NCI-H1417 (cell line): ENCODE measurements at regions not wholly inside any gene's neighbourhood (a gene's known extent, or its start where the extent isn't known, plus 50 kb on each side); places are given as distances from the start of the nearest gene placed in this dataset.
"Not testable (repeated sequence)": the region's sequence is repeated elsewhere in the genome, so short reads cannot be mapped to it uniquely, and the experiment has no call there.

Experiments used
- DNase-seq, 3 experiments: peaks; one replicate each; lab custom pipeline; 2025; lab: John Stamatoyannopoulos, UW

DNA sequence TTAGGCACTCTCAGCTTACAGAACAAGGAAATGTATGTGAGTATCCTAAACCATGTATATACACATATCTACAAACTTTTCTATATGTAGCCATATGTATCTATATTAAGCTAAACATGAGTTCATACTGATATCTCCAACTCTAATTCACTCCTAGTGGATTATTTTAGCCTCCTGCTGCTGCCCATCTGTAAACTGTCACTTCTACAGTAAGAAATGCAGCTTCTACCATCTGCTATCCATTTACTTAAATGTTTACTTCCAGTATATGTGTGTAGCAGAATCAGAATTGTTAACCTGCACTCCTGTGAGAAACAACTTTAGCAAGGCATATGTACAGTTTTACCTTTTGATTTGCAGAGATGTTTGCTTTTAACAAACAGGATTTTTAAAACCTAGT is 478.5 kb upstream of the CBLB start:
- peak in 1 of 3 experiments; percentile 7 for DNase-seq

DNA sequence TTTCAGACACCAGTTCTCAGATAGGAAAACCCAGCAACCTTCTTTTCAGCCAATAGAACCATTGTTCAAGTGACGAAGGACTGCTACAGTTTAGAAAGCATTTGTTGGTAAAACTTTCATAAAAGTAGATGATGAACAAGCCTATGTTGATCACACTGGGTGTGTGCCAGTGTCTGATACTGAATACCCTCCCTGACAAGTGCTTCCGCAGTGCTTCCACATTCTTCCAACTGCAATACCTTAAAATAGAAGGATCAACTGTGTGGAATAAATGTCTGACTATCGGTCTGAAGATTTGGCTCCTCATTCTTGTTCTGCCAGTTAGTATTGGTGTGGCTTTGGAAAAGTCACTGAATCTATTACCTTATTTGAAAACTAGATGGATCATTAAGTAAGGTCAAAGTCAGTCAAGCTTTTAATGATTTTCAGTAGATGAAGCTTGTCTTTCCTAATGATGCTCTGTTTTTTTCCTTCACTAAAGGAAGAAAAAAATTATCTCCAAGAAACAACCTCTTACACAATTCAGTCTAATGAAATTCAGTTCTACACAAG is 479.4 kb upstream of the CBLB start:
- no peak for DNase-seq

DNA sequence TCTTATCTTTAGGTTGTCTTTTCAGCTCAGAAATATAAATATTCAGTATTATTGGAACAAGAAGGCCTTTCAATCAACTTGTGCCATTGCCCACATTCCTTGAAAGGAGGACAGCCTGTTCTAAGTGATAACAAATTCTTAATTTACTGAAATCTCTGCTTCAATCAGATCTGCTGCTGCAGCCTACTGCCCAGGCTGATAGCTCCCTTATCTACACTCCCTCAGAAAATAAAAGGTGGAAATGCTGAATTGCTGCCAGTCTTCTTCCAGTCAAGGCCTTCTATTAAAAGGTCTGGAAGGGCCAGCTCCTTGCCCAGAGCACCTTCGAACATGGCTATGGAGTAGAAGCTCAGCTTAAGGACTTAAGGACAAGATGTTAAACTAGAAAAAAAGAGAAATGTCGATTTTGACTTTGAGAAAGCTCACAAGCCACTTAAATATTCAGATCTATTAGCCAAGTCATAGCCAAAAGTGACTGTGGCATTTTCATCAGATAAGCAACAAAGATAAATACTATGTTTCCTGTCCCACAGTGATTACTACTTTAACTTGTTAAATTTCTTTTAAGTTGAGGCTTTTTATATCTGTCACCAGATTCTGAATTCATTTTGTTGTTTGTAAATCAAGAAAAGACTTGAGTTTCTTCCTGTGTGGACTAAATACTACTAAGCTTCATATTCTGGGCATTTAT is 480.5 kb upstream of the CBLB start:
- no peak for DNase-seq

DNA sequence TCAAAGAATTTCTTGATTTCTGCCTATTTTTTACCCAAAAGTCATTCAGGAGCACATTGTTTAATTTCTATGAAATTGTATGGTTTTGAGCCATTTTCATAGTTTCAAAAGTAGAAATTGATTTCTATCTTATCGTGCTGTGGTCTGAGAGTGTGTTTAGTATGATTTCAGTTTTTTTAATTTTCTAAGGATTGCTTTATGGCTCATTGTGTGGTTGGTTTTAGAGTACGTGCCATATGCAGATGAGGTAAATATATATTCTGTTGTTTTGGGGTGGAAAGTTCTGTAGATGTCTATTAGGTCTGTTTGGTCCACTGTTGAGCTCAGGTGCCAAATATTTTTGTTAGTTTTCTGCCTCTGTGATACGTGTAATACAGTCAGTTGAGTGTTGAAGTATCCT is 487.1 kb upstream of the CBLB start:
- no peak for DNase-seq

DNA sequence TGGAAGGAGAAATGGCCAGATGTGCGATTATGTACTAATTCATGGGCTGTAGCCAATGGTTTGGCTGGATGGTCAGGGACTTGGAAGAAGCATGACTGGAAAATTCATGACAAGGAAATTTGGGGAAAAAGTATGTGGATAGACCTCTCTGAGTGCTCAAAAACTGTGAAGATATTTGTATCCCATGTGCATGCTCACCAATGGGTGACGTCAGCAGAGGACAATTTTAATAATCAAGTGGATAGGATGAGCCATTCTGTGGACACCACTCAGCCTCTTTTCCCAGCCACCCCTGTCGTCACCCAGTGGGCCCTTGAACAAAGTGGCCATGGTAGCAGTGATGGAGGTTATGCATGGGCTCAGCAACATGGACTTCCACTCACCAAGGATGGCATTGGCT is 490.9 kb upstream of the CBLB start:
- no peak for DNase-seq

DNA sequence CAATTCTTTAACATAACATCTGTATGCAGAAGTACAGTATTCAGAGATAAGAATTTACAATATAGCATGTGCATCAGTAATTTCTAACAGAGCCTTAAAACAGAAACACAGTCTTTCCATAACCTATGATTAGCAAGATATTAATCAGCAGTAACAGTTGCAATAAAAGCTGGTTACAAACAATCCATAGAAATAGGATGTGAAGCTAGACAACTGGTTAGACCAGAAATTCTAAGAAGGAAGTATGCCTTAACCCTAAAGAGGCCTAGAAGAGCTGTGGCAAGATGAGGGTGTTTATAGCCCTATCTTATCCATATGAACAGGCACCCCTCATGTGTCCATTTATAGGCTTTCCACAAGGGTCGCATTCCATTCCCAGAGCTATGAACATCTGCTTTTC is 492.1 kb upstream of the CBLB start:
- not testable (repeated sequence) for DNase-seq

DNA sequence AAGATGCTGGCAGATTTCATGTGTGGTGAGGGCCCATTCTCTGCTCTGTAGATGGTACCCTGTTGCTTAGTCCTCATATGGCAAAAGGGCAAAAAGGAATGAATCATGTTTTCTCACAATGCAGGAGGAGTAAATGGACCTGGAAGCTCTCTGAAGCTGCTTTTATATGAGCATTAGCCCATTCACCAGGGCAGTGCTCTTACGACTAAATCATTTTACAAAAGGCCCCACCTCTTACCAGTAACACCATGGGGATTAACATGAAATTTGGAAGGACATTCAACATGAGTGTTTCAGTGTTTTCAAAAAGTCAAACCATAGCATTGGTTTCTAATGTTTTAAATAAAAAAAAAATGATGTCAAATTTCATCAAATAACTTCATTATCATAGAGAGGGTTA is 495.7 kb upstream of the CBLB start:
- DNase-seq: no peak

DNA sequence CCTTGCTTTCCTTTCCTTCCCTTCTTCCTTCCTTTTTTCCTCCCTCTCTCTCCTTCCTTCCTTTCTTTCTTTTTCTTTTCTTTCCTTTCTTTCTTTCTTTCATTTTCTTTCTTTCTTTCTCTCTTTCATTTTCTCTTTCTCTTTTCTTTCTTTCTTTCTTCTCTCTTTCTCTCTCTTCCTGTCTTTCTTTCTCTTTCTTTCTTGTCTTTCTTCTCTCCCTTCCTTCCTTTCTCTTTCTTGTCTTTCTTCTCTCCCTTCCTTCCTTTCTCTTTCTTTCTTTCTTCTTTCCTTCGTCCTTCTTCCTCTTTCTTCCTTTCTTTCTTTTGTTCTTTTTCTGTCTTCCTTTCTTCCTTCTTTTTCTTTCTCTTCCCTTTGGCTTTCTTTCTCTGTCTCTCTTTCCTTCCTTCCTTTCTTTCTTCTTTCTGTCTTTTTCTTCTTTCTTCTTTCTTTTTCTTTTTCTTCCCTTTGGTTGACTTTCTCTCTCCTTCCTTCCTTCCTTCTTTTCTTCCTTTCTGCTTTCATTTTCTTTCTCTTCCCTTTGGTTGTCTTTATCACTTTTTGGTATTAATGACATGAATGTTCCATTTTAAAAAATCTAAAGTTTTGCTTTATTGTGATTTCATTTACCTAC is 496.4 kb upstream of the CBLB start:
- DNase-seq: no peak

DNA sequence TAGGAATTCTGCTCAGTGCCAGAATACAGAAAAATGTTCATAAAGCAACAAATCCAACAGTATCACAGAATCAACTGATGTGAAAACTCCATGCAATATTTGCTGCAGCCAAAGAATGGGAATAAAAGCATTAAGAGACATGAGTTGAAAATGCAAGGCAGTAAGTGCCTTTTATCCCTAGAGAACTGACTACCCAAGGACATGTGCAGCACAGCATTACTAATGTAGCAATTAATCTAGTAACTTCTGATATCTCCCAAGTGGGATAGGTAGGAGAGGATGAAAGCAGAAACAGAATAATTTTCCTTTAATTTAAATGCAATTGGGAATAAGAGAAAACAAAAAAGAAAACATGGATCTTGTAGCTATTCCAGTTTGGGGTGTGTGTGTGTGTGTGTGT is 497.5 kb upstream of the CBLB start:
- no peak for DNase-seq

DNA sequence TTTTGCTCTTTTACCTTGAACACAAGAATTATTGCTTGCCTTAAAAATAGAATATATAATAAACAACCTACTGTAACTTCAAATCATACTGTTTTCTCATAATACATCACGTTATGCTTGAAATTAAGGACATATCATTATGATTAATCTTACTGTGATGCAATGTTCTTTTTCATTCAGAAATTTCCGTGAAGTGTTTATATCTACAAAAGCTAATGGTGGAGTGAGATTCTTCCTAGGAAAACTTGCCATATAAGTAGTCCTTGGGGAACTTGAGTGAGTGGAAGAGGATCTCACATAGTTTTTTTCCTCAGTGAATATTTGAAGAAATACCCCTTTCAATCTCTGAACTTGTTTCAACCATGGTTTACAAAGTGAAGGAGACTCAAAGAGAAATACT is 498.7 kb upstream of the CBLB start:
- no peak for DNase-seq

DNA sequence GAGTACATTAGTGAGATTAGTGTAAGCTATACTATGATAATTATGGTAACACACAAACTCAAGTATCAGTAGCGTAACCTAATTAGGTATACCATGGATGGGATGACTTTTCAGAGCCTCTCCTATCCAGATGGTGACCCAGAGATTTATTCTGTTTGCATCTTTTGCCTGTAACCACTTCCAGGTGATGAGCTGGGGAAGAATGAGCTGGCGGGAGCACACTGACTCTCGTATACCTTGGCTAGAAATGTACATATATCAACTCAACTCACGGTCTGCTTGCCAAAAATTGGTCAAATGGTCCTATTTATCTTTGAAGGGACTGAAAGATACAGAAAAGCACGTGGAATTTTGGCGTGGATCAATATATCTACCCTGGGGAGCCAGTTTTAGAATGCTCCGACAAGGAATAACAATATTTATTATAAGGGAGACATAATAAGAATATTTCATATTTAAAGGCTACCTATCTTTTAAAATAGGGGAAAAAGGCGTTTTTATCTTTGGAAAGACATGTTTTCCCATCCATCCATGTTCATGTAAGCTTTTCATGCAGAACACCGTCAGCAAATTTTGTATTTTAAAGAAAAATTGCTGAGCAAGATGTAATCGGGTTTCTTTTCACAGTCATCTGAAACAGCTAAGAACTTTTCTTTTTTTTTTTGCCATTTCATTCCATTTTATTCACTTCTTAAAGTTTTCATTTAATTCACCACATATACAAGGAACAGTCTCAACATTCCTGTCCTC is 502.6 kb upstream of the CBLB start:
- DNase-seq: no peak

DNA sequence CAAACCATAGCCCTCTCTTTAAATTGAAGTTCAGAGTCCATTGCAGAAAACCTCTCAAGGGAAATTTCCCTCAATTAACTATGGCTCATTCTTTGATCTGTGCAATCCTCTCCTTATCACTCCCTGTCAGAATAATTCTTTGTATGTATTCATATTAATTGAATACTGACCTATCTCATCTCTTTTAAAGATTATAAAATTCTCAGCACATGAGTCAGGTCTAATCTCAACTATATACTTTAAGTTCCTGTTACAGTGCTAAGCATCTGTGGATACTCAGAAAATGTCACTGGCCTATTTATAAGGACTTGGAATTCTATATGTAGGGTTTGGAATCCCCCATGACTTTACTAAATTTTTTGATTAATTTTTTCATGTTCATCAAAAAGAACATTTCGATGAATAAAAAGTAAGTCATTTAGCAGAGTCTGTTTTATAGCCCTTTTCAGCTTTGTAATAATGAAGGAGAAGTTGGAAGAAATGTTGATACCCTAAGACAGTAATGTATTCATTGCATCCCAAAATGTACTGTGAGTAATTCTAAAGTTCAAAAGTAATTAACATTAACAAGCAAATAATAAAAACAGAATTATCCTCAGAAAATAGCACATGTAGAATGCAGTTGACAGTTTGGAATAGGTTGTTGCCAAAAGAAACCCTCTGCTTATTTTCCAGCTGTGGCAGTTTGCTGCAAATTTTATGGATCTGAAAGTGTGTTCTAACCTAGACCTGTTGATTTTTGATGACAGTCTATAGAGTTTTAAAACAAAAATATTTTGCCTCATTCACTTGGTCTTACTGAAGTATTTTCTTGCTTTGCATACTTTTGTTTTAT is 503.4 kb upstream of the CBLB start:
- DNase-seq: no peak

DNA sequence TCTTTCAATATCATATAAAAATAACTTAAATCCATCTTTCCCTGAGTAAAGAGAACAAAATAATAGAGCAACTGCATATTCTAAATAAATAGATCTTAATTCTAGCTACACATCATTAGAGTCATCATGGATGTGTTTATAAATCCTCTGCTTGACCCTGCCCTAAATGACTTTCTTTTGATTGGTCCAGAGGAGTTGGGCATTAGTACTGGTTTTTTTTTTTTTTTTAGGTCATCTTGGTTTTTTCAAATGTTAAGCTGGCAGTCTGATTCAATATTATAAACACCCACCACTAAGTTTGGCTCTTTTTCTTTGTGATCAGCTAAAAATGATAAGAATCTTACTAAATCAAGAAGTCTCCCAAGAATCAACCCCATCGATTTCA is 504.0 kb upstream of the CBLB start:
- DNase-seq: no peak

DNA sequence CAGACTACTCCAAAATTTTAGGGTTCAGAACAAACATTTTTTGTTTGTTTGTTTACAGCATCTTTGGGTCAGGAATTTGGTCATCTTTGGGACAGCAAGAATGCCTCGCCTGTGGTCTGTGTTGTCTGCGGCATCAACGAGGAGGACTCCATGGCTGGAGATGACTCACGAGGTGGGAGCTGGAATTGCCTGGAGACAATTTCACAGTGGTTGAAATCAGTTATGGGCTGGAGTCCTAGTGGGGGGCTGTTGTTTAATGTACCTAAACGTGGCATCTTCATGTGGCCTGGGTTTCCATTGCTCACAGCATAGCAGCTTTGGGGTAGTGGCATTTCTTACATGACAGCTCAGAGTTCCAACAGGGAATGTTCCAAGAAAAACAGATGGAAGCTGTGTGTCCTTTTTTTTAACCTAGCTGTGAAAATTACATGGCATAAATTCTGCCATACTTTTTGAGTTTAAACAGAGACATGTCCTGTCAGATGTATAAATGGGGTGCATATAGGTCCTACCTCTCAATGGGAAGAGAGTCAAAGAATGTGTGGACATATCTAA is 507.3 kb upstream of the CBLB start:
- no peak for DNase-seq

DNA sequence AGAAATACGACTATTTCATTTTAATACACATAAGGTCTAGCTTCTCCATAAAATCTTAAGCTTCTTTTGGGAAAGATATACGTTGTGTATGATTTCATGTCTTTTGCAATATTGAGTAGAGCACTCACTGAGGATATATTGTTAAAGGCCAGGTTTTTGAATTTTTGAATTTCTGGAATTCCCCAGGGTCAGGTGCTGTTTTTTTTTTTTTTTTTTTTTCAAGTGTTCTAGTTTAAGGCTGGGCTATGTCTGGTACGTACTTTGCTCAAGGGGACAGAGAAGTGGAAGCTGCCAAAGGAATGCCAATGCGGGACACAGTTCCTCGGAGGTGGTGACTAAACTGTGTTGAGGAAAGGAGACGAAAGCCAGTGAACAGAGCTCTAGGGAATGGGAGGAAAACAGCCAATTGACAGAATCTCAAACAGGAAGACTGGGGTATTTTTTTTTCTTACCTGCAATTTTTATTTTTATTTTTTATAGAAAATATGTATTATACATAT is 510.5 kb upstream of the CBLB start:
- DNase-seq: no peak

DNA sequence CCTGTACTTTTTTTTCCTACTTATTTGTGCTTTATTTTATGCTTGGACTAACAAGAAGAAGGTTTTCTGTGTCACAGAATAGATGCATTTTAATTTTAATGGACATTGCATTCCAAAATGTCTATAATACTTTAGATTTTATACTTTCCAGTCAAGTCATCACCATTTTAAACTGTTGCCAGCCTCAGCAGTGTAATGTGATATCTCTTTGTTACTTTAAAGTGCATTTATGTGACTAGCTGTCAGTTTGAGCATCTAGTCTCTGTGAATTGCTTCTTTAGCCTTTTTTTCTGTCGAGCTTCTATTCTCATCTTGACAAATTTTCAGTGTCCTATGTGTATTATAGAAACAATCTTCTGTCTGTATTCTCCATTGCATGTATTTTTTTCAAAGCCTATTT is 511.4 kb upstream of the CBLB start:
- DNase-seq: peak in 1 of 3 experiments; percentile 9

DNA sequence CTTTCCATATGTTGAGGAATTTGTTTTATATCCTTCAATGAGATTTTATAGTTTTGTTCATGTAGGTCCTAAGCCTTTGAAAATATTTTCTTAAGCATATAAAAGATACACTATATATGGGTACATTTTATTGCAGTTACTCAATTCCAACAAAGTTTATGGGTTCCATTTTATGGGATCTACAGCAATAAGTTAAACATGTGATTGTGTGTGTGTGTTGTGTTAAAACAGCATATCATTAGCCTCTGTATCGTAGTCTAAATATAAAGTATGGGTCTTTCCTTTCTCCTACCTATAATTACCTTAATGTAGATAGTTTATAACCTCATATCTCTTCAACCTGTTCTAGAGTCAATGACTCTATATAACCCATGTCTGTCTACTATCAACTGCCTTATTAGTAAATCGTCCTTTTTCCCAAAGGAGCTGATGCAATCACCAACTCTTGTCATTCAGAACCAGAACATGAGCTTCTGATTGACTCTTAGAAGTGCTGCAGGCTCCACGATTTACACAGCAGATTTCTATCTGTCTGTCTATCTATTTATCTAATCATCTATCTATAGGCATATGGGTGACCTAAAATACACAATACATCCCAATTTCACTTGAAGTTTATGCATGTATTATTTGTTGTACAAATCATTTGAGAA is 512.6 kb upstream of the CBLB start:
- peak in 1 of 3 experiments; percentile 55 for DNase-seq

DNA sequence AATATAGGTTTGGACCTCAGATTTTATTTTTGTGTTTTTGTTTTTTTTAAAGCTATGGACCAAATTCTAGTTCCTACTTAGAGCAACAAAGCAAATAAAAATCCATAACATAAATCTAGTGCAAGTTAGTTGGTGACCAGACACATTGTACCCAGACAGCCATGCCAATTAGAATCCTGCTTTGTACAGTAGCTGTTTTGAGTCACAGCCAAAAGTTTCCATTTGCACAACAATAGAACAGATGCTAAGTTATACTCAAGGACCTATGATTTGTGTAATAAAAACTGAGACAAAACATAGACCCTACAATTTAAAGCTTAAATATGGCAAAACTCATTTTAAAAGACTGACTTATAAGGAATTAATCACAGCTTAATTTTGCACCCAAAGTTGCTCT is 513.1 kb upstream of the CBLB start:
- DNase-seq: peak in 1 of 3 experiments; percentile 65

DNA sequence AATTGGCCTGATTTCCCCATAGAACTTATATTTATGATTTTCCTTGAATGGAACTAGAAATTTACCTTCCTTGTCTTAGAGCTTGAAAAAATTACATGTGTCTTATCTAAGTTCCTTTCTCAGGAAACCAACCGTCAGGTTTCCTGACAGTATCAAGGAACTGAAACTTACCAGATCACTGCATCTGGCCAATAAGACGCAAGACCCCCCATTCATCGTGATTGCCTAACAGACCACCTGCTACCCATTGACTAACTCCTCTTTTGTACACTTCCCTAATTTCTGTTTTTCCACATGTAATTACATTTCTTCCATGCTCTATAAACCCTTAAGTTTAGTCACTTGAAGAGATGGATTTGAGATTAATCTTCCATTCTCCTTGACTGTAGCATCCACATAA is 517.2 kb upstream of the CBLB start:
- no peak for DNase-seq

DNA sequence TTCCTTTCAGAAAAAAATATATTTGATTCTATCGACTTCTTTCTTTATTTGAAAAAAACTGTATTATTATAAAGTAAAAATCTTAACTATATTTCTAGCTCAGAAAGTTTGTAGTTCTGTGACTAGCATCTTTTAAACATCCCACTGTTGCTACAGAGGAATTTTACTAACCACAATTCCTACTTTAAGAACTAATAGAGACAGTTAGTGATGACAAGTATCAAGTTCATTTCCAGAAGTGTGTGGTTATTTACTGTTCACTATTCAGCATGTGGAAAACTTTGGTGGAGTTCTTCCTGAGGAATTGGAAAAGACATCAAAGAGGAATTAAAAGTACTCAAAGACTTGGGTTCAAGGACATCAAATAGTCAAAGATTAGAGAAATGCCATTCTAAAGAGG is 524.1 kb upstream of the CBLB start:
- DNase-seq: no peak

DNA sequence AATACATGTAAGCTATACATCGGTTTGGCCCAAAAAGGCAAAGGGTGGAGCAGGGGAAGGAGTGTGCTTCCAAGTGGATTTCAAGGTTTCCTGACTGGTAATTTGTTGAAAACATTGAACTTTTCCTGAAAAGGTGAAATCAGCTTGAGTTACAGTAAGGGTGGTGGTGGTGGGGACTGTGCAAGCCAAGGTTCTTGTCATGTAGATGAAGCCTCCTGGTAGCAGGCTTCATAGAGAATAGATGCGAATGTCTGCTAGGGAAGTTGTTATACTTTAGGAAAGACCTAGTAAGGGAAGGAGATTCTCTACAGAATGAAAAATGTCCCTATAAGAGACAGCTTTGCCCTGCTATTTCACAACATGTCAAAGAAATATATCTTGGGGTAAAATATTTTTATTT is 528.2 kb upstream of the CBLB start:
- DNase-seq: no peak
